Osteocyte (in vitro differentiated cells): ENCODE measurements at regions not wholly inside any gene's neighbourhood (a gene's known extent, or its start where the extent isn't known, plus 50 kb on each side); places are given as distances from the start of the nearest gene placed in this dataset.

Experiments used
- DNase-seq: peaks from one replicate; pipeline ENCODE4 v3.0.0; 2021; ENCODE audit warnings: mixed read lengths; ENCODE audit not compliant: unreplicated experiment; ENCODE audit errors: extremely low spot score
- H3K27ac Mint-ChIP-seq: one replicate; pipeline ENCODE4 v1.8.0; 2021; ENCODE audit warnings: mild to moderate bottlenecking, mixed read lengths; ENCODE audit not compliant: unreplicated experiment
- H3K27me3 Mint-ChIP-seq: one replicate; pipeline ENCODE4 v1.8.0; 2021; ENCODE audit warnings: mixed read lengths; ENCODE audit not compliant: unreplicated experiment
- H3K36me3 Mint-ChIP-seq: one replicate; pipeline ENCODE4 v1.8.0; 2021; ENCODE audit warnings: mixed read lengths; ENCODE audit not compliant: unreplicated experiment
- H3K4me1 Mint-ChIP-seq: one replicate; pipeline ENCODE4 v1.8.0; 2021; ENCODE audit warnings: mixed read lengths; ENCODE audit not compliant: unreplicated experiment
- H3K4me3 Mint-ChIP-seq: one replicate; pipeline ENCODE4 v1.8.0; 2021; ENCODE audit warnings: mild to moderate bottlenecking, moderate library complexity, mixed read lengths; ENCODE audit not compliant: unreplicated experiment
- H3K9me3 Mint-ChIP-seq: one replicate; pipeline ENCODE4 v1.8.0; 2021; ENCODE audit warnings: mixed read lengths; ENCODE audit not compliant: unreplicated experiment
- CTCF ChIP-seq: fragments of 200-600 bp; sonication (generic); IDR thresholded peaks from 2 replicates; pipeline ENCODE4 v1.5.0; 2021; ENCODE audit warnings: antibody characterized with exemption, mild to moderate bottlenecking, moderate library complexity

- H3K27me3 Mint-ChIP-seq = no peaks in the 10 kb centered on the region
- no peaks in the 10 kb centered on the region for H3K4me1 Mint-ChIP-seq
- H3K36me3 Mint-ChIP-seq = no peaks in the 10 kb centered on the region
- peaks cover 8% of the 10 kb centered on the region for H3K9me3 Mint-ChIP-seq
- no peak for TF ChIP-seq CTCF
- H3K4me3 Mint-ChIP-seq = no peak overlapping the region
- DNase-seq = no peak
- no peak overlapping the region for H3K27ac Mint-ChIP-seq
Measured at GRCh38 chr1:73749996-73750395, 448.0 kb downstream of the LRRIQ3 start.

GRCh38 chr1:73744985-73745384 is 453.0 kb downstream of the LRRIQ3 start:
- DNase-seq = no peak
- no peaks in the 10 kb centered on the region for H3K36me3 Mint-ChIP-seq
- TF ChIP-seq CTCF = no peak
- H3K27ac Mint-ChIP-seq = no peak overlapping the region
- H3K4me3 Mint-ChIP-seq = no peak overlapping the region
- no peaks in the 10 kb centered on the region for H3K27me3 Mint-ChIP-seq
- no peaks in the 10 kb centered on the region for H3K4me1 Mint-ChIP-seq
- peaks cover 20% of the 10 kb centered on the region for H3K9me3 Mint-ChIP-seq

- Mint-ChIP-seq H3K4me1 (no peaks in the 10 kb centered on the region), H3K9me3 (no peaks in the 10 kb centered on the region), H3K27ac (no peak overlapping the region), H3K36me3 (no peaks in the 10 kb centered on the region), H3K27me3 (no peaks in the 10 kb centered on the region), H3K4me3 (no peak overlapping the region)
- TF ChIP-seq CTCF = no peak
- DNase-seq = no peak
Measured at GRCh38 chr1:73736125-73736524, 461.9 kb downstream of the LRRIQ3 start.

GRCh38 chr1:73727036-73727435 is 470.9 kb downstream of the LRRIQ3 start:
- H3K9me3 Mint-ChIP-seq = no peaks in the 10 kb centered on the region
- H3K27me3 Mint-ChIP-seq = no peaks in the 10 kb centered on the region
- no peak for DNase-seq
- no peaks in the 10 kb centered on the region for H3K4me1 Mint-ChIP-seq
- H3K36me3 Mint-ChIP-seq = no peaks in the 10 kb centered on the region
- no peak for TF ChIP-seq CTCF
- no peak overlapping the region for H3K4me3 Mint-ChIP-seq
- no peak overlapping the region for H3K27ac Mint-ChIP-seq

GRCh38 chr1:73722055-73722454 is 475.9 kb downstream of the LRRIQ3 start:
- no peaks in the 10 kb centered on the region for H3K36me3 Mint-ChIP-seq
- TF ChIP-seq CTCF = no peak
- no peaks in the 10 kb centered on the region for H3K27me3 Mint-ChIP-seq
- DNase-seq = no peak
- H3K27ac Mint-ChIP-seq = no peak overlapping the region
- H3K4me3 Mint-ChIP-seq = no peak overlapping the region
- H3K9me3 Mint-ChIP-seq = no peaks in the 10 kb centered on the region
- no peaks in the 10 kb centered on the region for H3K4me1 Mint-ChIP-seq
